Hematopoietic multipotent progenitor cell treated with erythropoietin and hydrocortisone succinate and interleukin-3 and kit ligand, for 4 days (in vitro differentiated cells): ENCODE measurements at regions not wholly inside any gene's neighbourhood (a gene's known extent, or its start where the extent isn't known, plus 50 kb on each side); places are given as distances from the start of the nearest gene placed in this dataset.
A peak's percentile ranks its signal among the peaks of the same experiment; 100 is the strongest.

Experiments used
- DNase-seq: peaks from one replicate; pipeline ENCODE4 v3.0.0-alpha.2; 2015

GRCh38 chr4:133868856-133869255, 332.7 kb downstream of the PABPC4L start:
- DNase-seq, result no peak

GRCh38 chr4:133866328-133866699, 335.3 kb downstream of the PABPC4L start:
- no peak for DNase-seq

GRCh38 chr4:133865612-133866327, 335.8 kb downstream of the PABPC4L start:
- DNase-seq, result no peak

DNA sequence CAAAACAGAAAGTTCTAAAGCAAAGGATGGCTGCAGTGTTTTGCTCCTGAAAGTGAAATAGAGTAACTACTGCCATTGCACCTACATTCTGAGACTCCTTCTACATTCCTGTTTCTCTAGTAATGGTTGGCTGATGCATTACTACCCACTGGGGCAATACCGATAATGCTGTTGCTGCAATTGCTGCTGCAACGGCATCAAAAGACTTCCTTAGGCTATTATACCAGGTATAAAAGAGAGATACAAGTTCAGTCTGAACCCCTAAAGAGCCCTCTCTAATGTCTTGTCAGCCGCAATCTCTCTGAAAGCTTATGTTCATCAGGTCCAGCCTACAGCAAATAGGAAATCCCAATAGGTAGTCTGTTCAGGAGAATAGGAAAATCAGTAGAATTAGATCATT, 338.4 kb downstream of the PABPC4L start:
- no peak for DNase-seq

DNA sequence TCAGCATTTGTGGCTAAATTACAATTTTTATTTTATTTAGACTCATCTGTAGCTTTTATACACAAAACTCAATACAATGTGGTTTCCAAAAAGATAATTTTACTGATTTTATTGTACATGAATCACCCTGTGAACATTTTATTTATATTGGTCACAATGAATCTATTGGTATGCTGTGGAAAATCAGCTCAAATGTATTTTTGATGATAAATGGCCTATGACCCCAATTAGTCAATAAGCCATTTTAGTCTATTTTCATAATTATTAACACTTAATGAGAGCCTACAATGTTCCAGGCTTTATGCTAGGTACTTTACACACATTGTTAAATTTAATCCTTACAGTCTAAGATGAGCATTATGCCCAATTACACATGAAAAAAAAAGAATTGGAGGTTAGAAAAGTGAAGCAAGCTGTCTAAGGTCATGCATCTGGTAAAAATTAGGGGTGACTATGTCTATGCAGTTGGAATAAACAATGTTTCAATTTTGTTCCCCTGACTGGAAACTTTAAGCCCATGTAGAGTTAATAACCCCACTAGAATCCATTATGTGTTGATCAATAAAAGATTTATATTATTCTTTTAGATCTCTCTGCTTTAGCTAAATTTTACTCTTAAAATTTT, 344.7 kb downstream of the PABPC4L start:
- no peak for DNase-seq

DNA sequence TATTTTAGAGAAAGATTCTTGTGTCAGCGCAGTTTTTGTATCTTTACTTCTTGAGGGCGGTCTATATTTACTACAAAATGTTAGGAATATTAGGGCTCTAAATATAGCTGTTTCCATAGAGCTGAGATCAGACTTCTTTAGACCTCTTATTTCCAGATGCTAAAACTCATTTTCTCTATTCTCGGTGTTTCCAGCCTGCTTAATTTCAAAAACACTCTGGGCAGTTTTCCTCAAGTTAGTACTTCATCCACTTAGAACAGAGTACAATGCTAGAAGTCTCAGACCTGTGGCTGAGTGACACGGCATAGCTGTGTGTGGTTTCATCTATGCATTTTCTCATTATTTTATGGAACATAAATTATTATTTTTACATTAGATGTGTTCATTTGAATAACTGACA, 346.6 kb downstream of the PABPC4L start:
- DNase-seq, result no peak

DNA sequence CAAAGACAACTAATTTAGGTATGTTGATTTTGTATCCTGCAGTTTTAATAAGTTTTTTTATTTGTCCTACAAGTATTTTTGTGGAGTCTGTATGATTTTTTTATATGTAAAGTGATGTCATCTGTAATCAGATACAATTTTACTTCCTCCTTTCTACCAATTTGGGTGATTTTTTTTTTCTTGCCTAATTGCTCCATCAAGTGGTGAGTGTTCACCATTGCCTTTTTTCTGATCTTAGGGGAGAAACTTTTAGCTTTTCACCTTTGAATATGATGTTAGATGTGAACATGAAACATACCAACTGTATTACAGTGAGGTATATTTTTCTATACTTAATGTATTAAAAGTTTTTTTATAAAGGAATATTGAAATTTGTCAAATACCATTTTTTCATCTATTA, 362.3 kb downstream of the PABPC4L start:
- DNase-seq, result peak; percentile 22

DNA sequence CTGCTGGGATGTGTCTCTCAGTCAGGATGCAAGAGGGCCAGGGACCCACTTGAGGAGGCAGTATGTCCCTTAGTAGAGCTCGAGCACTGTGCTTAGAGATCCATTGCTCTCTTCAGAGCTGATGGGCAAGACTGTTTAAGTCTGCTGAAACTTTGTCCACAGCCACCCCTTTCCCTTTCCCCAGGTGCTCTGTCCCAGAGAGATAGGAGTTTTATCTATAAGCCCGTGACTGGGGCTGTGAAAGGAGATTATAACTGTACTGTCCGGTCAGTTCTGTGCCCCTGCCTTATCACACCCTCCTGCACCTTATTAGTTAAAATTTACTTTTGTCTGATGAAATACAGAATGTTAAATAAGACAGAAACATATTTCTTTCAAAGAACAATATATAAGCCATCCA, 378.4 kb downstream of the PABPC4L start:
- DNase-seq, result no peak

GRCh38 chr4:133812954-133813353, 388.6 kb downstream of the PABPC4L start:
- DNase-seq, result no peak

GRCh38 chr4:133812236-133812635, 389.4 kb downstream of the PABPC4L start:
- no peak for DNase-seq

GRCh38 chr4:133808151-133808550, 393.4 kb downstream of the PABPC4L start:
- DNase-seq, result no peak

GRCh38 chr4:133803341-133803740, 398.2 kb downstream of the PABPC4L start:
- no peak for DNase-seq

DNA sequence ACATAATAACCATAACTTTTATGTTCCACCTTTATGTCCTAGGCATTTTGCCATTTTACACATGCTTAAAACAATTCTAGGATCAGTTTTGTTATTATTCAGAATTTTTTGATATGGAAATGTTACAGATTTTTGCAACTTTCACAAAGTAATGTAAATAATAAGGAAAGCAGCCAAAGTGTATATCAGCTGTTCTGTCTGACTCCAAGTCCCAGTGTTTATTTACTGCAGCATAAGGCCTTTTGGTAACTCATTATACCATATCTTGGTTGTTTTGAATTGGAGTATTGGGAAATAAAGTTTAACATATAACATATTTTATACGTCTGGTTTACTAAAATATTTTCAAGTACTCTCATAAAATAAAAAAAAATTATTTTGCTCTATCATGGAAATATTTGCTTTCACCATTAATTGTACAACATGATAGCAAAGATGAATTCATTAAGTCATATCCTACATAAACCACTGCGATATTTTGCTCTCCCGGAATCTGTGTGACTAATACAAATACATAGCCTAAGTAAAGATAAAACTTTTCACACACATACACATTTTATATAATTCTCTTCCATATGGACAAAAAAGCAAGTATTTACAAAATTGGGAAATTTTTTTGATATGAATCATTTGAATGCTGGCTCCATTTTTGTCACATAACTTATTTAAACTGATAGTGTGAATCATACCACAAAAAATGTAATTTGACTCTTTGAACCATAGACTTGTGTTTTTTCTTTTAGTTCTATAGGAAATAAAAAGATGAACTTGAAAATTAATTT, 399.0 kb downstream of the PABPC4L start:
- no peak for DNase-seq

DNA sequence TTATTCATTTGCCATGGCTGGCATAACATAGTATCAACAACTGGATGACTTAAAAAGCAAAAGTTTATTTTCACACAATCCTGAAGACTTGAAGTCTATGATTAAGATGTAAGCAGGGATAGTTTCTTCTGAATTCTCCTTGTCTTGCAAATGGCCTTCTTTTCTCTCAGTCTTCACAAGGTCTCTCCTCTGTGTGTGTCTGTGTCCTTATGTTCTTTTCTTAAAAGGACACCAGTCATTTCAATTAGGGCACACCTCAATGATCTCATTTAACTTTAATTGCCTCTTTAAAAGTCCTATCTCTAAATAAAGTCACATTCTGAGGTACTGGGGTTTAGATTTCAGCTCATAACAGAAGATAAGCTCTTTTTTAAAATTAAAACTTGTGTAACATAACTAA, 399.7 kb downstream of the PABPC4L start:
- DNase-seq, result no peak

DNA sequence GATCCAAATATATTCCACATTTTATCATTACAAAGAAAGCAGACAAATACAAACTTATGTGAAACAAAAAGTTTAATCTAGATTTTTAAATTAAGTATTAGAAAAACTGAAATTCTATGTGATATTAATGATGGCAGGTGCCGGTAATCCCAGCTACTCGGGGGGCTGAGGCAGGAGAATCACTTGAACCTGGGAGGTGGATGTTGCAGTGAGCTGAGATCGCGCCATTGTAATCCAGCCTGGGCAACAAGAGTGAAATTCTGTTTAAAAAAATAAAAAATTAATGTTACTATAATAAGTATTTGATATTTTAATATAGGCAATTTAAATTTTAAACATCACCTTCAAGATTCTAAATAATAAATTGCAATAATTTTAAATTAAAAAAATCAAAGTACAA, 400.6 kb downstream of the PABPC4L start:
- DNase-seq, result no peak

DNA sequence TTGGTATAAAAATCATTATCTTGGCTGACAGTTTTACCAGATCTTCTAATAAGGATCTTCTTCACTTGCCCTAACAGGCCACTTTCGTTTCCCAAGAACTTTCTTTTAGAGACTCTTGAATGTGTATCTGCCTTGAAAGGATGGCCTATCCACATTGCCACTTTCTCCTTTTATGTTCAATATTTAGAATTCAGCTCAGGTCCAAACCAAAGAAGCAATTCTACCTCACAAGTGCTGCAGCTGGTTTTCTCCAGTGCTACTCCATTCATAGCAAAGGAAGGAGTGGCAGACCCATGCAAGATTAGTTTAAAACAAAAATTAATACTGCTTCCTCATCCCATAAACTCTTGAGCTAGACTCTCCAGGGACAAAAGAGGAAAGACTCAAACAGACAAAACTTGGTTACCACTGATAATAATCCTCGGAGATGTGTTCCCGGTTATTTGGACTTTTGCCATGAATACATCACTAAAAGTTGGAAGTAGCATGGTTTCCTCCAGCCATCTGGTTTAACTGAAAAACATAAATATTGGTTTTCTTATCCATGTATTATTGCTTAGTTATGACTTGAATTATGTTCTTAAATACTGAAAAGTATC, 401.8 kb downstream of the PABPC4L start:
- no peak for DNase-seq

- no peak for DNase-seq
Observed at GRCh38 chr4:133777661-133778060, 423.9 kb downstream of the PABPC4L start.

DNA sequence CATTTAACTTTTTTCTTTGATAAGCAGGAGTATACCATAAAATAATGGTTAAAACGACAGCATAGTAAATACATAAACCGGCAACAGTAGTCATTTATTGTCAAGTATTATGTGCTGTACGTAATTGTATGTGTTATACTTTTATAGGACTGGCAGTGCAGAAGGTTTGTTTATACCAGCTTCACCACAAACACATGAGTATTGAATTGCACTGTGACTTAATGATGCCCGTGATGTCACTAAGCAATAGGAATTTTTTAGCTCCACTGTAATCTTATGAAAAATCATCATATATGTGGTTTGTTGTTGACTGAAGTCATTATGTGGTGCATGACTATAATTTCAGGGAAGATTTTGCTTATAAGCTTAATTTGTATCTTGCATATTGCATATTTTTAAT, 424.6 kb downstream of the PABPC4L start:
- DNase-seq, result no peak

DNA sequence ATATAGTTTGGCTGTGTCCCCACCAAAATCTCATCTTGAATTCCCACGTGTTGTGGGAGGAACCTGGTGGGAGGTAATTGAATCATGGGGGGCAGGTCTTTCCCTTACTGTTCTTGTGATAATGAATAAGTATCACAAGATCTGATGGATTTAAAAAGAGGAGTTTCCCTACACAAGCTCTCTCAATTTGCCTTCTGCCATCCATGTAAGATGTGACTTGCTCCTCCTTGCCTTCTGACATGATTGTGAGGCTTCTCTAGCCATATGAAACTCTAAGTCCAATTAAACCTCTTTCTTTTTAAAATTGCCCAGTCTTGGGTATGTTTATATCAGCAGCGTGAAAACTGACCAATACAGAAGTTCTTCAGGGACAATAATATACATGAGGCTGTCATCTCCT, 425.1 kb downstream of the PABPC4L start:
- no peak for DNase-seq

DNA sequence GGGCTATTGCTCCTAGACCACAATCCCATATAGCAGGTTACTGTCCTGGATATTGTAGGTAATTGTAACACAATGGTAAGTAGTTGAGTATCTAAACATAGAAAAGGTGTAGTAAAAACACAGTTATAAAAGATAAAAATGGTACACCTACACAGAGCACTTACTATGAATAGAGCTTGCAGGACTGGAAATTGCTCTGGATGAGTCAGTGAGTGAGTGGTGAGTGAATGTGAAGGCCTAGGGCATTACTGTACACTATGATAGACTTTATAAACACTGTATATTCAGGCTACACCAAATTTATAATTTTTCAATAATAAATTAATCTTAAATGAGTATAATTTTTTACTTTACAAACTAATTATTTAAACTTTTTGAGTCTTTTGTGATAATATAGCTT, 425.7 kb downstream of the PABPC4L start:
- no peak for DNase-seq

DNA sequence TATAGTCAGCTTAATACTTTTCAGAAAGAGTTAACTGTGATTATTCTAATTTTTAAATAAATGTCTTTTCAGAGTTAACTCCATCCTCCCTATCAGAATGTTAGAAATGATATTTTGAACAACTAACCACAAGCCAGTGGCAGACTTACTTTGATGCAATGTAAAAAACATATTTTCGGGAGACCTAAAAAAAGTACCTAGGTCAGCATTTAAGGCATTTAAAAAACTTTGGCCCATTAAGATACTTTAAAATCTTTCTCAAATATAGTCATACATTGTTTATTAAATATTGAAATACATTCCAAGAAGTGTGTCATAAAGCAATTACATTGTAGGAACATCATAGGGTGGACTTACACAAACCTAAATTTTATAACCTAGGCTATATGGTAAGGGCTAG, 426.1 kb downstream of the PABPC4L start:
- no peak for DNase-seq

GRCh38 chr4:133759428-133759827, 442.2 kb downstream of the PABPC4L start:
- no peak for DNase-seq

DNA sequence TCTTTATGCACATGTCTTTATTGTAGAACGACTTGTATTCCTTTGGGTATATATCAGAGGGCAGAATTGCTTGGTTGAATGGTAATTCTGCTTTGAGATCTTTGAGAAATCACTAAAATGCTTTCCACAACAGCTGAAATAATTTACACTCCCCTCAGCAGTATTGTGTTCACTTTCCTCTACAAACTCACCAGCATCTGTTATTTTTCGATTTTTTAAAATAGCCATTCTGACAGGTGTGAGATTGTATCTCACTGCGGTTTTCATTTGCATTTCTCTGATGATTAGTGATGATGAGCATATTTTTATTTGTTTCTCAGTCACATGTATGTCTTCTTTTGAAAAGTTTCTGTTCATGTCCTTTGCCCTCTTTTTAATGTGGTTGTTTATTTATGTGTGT, 459.8 kb downstream of the PABPC4L start:
- DNase-seq, result no peak

DNA sequence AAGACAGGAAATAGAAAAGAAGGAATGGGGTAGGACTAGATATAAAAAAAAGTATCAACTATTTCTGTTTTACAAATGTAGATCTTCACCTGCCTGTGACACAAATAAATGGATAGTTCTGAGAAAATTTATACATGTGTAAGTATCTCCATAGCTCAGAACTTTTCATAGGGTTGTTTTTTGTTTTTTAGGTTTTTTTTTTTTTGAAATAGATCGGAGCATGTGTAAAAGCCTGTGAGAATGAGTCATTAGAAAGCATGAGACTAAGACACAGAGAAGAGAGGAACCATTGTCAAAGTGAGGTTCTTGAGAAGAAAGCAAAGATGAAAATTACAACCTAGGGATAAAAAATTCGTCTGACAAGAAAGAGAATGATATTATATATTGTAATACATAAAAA, 481.6 kb downstream of the PABPC4L start:
- DNase-seq, result no peak
